HL-60/S4 (cell line): ENCODE measurements at regions not wholly inside any gene's neighbourhood (a gene's known extent, or its start where the extent isn't known, plus 50 kb on each side); places are given as distances from the start of the nearest gene placed in this dataset.

Source experiments
- in situ Hi-C: fragments of 300-500 bp; cut with MboI; formaldehyde crosslinking; loops from 2 replicates; pipeline ENCODE4 v1.14.3; 2022; ENCODE audit warnings: low sequenced_read_pairs

- in situ Hi-C loops, result no loop called here
Measured at GRCh38 chr3:18008706-18009368, 266.4 kb upstream of the TBC1D5 start.

GRCh38 chr3:18007980-18008379, 265.5 kb upstream of the TBC1D5 start:
- in situ Hi-C loops, result no loop called here

GRCh38 chr3:17995769-17996168, 253.3 kb upstream of the TBC1D5 start:
- in situ Hi-C loops, result no loop called here

GRCh38 chr3:17994167-17994566, 251.7 kb upstream of the TBC1D5 start:
- in situ Hi-C loops, result no loop called here

- in situ Hi-C loops, result no loop called here
Measured at GRCh38 chr3:17990390-17990789, 248.0 kb upstream of the TBC1D5 start.

- in situ Hi-C loops, result no loop called here
Measured at GRCh38 chr3:17986348-17986816, 244.0 kb upstream of the TBC1D5 start.

GRCh38 chr3:17985658-17986347, 243.4 kb upstream of the TBC1D5 start:
- in situ Hi-C loops, result no loop called here

GRCh38 chr3:17983106-17983505, 240.7 kb upstream of the TBC1D5 start:
- in situ Hi-C loops, result no loop called here

- in situ Hi-C loops, result no loop called here
Measured at GRCh38 chr3:17982211-17982880, 239.9 kb upstream of the TBC1D5 start.

GRCh38 chr3:17980863-17981262, 238.4 kb upstream of the TBC1D5 start:
- in situ Hi-C loops, result no loop called here

- in situ Hi-C loops, result no loop called here
Measured at GRCh38 chr3:17979911-17980310, 237.5 kb upstream of the TBC1D5 start.

- in situ Hi-C loops, result no loop called here
Measured at GRCh38 chr3:17979252-17979651, 236.8 kb upstream of the TBC1D5 start.

- in situ Hi-C loops, result no loop called here
Measured at GRCh38 chr3:17974206-17974841, 231.9 kb upstream of the TBC1D5 start.

- in situ Hi-C loops, result no loop called here
Measured at GRCh38 chr3:17972959-17973906, 230.8 kb upstream of the TBC1D5 start.

- in situ Hi-C loops, result no loop called here
Measured at GRCh38 chr3:17972476-17972875, 230.0 kb upstream of the TBC1D5 start.

GRCh38 chr3:17972030-17972429, 229.6 kb upstream of the TBC1D5 start:
- in situ Hi-C loops, result no loop called here

- in situ Hi-C loops, result no loop called here
Measured at GRCh38 chr3:17969985-17970568, 227.6 kb upstream of the TBC1D5 start.

GRCh38 chr3:17969244-17969643, 226.8 kb upstream of the TBC1D5 start:
- in situ Hi-C loops, result no loop called here

- in situ Hi-C loops, result no loop called here
Measured at GRCh38 chr3:17967953-17968607, 225.6 kb upstream of the TBC1D5 start.

- in situ Hi-C loops, result no loop called here
Measured at GRCh38 chr3:17967111-17967510, 224.7 kb upstream of the TBC1D5 start.
